ENCODE measurements at regions not wholly inside any gene's neighbourhood (a gene's known extent, or its start where the extent isn't known, plus 50 kb on each side); places are given as distances from the start of the nearest gene placed in this dataset.

DNA sequence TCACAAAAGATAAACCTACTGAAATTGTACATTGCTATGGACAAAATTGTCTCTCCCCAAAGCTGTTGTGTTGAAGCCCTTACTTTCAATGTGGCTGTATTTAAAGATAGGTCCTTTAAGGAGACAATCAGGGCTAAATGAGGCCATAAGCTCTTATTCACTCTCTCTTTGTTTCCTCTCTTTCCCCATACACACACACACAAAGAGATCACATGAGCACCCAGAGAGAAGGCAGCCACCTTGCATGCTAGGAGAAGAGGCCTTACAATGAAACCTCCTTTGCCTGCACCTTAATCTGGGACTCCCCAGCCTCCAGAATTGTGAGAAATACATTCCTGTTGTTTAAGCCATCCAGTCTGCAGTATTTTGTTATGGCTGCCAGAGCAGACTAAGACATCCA, 1295.6 kb upstream of the CDH6 start:
- Histone ChIP-seq H3K27ac (ENCODE audit: insufficient read length, low read depth, low read length) (no peak overlapping the region), H3K23me2 (ENCODE audit: insufficient read length, low read depth, low read length, poor library complexity, severe bottlenecking) (no peaks in the 10 kb centered on the region), H2AFZ (ENCODE audit: low read length) (peak overlapping the region; percentile 56), H2BK15ac (ENCODE audit: low read depth, low read length) (no peak overlapping the region), H4K91ac (ENCODE audit: insufficient read length, low read depth, low read length) (no peak overlapping the region), H3K4me1 (ENCODE audit: insufficient read depth, low read length) (no peaks in the 10 kb centered on the region; the same call in 1 of the 2 replicates), H3K23ac (ENCODE audit: insufficient read length, low read depth, low read length) (no peak overlapping the region), H2BK5ac (ENCODE audit: insufficient read length, low read length) (no peak overlapping the region), H2BK20ac (ENCODE audit: low read depth, low read length, poor library complexity, severe bottlenecking) (no peak overlapping the region), H3K79me2 (ENCODE audit: insufficient read depth, low read length) (no peaks in the 10 kb centered on the region), H3K18ac (ENCODE audit: insufficient read length, low read depth, low read length) (no peak overlapping the region), H4K8ac (replicated peaks; ENCODE audit: insufficient read length, low read depth, low read length) (no peak overlapping the region), H2BK12ac (ENCODE audit: insufficient read length, low read depth, low read length) (no peak overlapping the region), H3K27me3 (ENCODE audit: insufficient read depth, low read length) (no peaks in the 10 kb centered on the region), H4K20me1 (ENCODE audit: control insufficient read depth, insufficient read depth, insufficient read length) (no peaks in the 10 kb centered on the region), H4K5ac (ENCODE audit: insufficient read length, low read depth, low read length) (no peak overlapping the region), H3K9me3 (ENCODE audit: control insufficient read depth, low read depth, low read length) (no peaks in the 10 kb centered on the region), H3K4ac (ENCODE audit: low read depth, low read length) (no peak overlapping the region), H3K79me1 (ENCODE audit: insufficient read depth, low read depth, low read length, poor library complexity, severe bottlenecking) (no peaks in the 10 kb centered on the region), H3K14ac (ENCODE audit: insufficient read depth, low read length) (no peak overlapping the region), H2AK5ac (ENCODE audit: insufficient read length, low read length) (no peak overlapping the region), H3K56ac (ENCODE audit: insufficient read length, low read depth, low read length) (no peak overlapping the region), H3T11ph (ENCODE audit: low read length) (no peak overlapping the region), H2BK120ac (ENCODE audit: low read depth, low read length, poor library complexity, severe bottlenecking) (no peak overlapping the region), H3K9ac (ENCODE audit: extremely low read depth, insufficient read length, low read length) (no peak overlapping the region), H3K4me2 (ENCODE audit: insufficient read depth, insufficient read length, low read length) (no peak overlapping the region)
- no peaks in the 10 kb centered on the region for H3K27me3 Mint-ChIP-seq (ENCODE audit: low read depth)
- no peaks in the 10 kb centered on the region for H3K36me3 Mint-ChIP-seq (ENCODE audit: insufficient read depth in 1 of 3, low read depth in 3 of 3)
- peak overlapping the region; percentile 5 to 89 (median 74); a peak in 5 of 7 replicates for H3K27ac Mint-ChIP-seq
- H3K4me1 Mint-ChIP-seq: peaks cover 9% of the 10 kb centered on the region in 2 experiments
- no peak for TF ChIP-seq CTCF (conservative IDR thresholded peaks at IDR 0.05)
- no peak for DNase-seq
- H3K4me3 Mint-ChIP-seq: no peak overlapping the region
- no peaks in the 10 kb centered on the region for H3K9me3 Mint-ChIP-seq

All from H9 (cell line).